HG02759 (cell line): ENCODE measurements at regions not wholly inside any gene's neighbourhood (a gene's known extent, or its start where the extent isn't known, plus 50 kb on each side); places are given as distances from the start of the nearest gene placed in this dataset.

Experiments
- ATAC-seq: cut with Tn5 transposase; IDR thresholded peaks from one replicate; pipeline ENCODE4 v1.9.1; 2021; ENCODE audit warnings: mild to moderate bottlenecking, moderate library complexity; ENCODE audit not compliant: unreplicated experiment

DNA sequence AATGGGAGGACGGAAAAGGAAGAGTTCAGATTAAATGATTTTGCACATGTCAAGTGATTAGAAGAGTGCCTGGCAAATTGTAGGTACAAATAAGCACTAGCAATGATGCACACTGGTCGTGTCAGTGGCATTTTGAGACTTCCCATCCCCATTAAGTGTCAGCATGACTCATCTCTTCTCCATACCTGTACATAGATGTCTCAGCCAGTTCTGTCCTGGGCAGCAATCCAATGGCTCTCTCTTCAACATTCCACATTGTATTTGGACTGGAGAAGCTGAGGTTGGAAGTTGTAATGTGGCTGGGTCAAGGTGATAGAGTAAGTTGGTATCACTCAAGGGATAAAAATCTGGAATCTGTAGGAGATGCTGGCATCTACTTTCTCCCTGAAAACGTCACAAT, 742.7 kb downstream of the VRK1 start:
- ATAC-seq = no peak

DNA sequence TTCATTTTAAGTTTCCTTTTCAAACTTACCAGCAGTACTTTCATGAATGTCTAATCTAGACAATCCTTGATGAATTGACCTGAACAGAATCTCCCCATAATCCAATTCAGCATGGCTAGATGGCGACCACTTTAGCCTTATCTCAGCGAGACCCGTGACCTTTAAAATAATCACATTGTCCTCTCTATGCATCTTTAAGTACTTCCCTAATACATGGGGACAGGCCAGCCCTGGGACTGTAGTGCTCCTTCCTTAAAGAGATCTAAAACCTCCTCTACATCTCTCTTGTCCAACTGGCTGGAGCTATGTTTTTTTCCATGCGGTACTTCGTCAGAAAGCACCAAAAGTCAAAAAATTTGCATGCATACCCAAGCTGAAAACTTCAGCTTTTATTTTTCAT, 746.0 kb downstream of the VRK1 start:
- no peak for ATAC-seq

DNA sequence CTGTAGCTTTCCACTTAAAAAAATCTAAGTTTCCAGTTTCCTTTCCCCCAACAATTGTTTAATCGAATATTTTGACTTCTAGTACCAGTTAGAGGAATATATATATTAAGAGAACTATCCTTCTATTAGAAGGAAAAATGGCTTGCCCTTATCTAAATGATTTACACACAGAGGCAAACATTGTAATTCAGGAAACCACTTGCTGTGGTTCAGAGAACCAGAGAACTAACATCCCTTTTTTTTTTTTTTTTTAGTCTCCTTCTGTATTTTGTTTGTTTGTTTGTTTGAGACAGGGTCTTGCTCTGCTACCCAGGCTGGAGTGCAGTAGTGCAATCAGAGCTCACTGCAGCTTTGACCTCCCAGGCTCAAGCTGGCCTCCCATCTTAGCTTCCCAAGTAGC, 746.6 kb downstream of the VRK1 start:
- ATAC-seq = no peak

DNA sequence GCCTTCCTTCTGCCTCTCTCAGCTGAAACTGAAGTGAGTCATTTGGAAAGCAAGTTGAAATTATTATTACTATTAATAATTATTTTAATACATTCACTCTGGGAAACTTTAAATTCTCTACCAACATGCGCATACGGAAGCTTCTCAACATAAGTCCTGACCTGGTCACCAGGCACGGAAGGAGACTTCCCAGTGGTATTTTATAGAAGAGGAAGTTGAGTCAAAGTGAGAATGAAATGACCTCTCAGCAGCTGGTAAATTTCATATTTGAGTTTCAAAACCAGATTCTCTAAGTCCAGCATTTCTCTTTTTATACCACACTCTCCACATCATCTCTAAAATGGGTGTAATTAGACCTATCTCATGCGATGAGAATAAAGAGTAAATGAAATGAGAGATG, 747.4 kb downstream of the VRK1 start:
- ATAC-seq = no peak

GRCh38 chr14:97546491-97547230, 749.5 kb downstream of the VRK1 start:
- no peak for ATAC-seq

DNA sequence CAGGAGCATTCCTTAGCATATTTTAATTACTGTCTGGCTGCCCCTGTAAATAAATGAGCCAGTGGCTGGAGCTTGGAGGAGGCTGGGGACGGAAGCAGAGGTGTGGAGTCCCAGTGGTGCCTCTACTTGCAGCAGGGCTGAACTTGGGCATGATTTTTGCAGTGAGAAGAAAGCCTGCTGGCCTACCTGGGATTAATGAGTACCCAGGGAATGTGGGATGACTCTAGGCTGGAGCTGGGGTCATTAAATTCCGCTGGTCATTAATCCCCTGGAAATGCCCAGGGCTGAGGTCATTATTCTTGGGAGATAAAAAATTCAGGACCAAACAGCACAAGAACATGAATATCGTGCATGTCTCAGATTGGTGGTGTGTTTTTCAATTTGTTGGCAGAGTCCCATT, 753.3 kb downstream of the VRK1 start:
- no peak for ATAC-seq

DNA sequence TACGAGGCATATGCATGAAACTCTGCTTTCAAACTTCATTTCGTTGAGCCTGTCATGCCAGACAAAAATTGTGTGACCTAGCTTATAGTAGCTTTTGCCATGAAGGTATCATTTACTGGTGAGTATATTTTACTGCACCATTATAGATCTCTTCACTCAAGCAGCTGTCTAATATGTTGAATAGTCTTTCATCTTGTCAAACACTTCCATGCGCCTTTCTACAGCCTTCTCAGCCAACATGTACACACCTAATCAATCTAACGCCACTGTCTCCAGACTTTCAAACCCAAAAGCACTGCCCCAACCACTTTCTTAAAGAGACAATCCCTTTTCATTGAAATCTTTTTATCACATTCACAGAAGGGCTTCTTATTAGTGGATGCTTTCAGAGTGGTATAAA, 757.4 kb downstream of the VRK1 start:
- ATAC-seq = no peak

DNA sequence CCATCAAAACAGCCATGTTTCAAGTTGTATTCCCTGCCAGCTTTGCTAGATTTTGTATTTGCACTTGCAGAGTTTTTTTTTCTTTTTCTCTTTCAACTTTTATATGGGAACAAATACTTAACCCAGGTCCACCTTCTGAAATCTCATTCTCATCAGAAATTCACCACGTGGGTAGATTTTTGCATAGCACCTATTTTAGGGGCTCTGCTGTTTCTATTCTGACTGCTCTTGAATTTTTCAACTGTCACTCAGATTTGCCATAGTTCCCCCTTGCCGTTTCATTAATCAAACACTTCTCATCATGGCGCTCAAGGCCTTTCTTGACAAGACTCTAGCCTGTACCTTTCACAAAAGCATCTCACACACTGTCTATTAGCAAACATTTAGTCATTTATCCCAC, 767.2 kb downstream of the VRK1 start:
- no peak for ATAC-seq

DNA sequence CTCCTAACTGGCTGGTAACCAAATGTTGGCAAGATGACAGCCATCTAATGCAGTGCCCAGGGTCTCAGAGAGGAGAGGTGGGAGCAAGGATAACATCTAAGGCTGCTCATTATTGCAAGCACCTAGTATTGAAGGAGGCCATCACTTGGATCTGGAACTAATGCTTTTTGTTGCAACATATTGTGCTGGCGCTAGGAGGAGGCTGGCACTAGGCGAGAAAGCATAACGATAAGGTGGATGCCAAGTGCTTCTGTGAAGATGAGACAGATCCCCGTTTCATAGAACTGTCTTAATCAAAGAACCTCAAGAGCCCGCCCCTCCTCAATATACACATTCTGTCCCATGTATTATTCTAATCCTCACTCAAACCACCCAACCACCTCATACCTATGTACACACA, 774.0 kb downstream of the VRK1 start:
- no peak for ATAC-seq

DNA sequence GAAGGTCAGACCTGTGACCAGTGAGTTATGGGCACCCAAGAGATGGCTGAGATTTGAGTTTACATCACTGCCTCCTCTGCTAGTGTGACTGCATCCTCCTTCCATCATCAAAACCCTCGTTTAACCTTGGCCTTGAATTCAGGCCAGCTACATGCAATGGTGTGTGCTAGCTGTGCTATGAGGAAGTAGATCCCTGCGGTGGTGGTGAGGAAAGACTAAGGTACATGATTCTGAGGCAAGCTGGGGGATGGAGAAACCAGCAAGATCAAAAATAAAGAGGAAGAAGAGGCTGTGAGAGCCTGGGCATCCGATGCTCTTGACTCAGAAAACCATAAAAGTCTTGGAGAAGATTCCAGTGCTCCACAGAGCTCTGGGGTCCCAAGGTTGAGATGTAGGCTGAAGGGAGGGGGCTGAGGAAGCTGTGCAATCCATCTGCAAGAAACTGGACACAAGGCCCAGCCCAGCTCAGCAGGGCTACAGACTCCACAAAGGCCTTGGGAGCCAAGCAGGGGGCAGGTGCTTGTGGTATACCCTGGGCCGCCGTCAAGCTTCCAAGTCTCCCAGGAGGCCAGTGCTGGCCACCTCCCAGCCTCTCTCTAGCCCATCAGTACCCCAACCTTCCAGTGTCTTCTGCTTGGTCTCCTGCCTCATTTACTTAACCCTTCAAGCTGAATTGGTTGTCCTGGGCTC, 774.8 kb downstream of the VRK1 start:
- ATAC-seq = no peak

DNA sequence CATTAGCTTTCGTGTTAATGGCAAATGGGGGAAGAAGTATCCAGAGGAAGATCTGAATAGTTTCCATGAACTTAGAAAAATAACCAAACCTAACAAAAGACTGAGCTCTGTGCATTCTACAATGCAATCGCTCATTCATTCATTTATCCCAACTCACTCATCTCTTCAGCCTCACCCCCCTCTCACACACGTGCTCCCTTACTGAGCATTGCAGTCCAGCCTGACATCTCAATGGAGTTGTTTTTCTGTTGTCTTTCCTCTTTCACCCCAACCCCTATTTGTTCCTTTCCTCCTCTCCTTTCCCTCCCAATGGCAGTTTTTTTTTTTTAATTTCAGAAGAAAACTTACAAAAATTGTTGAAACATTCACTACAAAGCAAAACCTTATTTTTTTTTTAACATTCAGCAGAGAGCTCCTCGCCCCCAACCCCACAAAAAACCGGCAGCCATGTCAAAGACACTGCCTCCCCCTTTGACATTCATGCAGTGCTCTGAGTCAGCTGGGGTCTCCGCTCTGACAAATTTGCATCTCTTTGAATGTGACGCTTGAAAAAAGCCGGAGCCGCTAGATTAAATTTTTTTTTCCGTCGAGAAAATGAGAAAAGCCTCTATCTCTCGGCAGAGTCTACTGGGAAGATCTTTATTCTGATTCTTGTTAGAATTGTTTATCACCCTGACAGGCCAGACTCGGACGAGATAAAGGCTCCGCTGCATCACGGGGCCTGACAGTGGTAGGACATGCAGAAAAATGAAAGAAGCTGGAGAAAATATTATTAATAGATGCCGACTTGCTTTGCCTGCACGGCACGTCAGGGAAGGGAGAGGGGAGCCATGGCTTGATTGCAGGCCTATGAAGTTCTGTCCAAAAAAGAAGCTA, 775.6 kb downstream of the VRK1 start:
- ATAC-seq = no peak

GRCh38 chr14:97575677-97576076, 778.5 kb downstream of the VRK1 start:
- no peak for ATAC-seq

- no peak for ATAC-seq
Observed at GRCh38 chr14:97578982-97579548, 781.9 kb downstream of the VRK1 start.

DNA sequence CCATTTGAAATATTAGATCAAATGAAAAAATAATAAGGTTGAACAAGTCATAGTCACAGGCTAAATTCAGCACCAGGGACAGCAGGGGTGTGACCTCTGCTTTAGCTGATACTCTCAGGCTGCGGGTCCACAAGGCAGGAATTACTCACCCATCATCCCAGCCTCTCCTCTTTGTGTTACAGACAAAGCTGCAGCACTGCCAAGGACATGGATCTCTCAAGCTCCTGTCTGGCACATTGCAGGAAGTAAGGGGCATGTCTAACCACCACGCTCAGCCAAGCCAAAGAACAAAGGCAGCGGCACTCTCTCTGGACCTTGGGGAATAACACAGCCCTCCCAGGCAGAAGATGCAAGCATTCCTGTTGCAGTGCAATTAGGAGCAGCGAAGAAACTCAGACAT, 783.8 kb downstream of the VRK1 start:
- no peak for ATAC-seq

DNA sequence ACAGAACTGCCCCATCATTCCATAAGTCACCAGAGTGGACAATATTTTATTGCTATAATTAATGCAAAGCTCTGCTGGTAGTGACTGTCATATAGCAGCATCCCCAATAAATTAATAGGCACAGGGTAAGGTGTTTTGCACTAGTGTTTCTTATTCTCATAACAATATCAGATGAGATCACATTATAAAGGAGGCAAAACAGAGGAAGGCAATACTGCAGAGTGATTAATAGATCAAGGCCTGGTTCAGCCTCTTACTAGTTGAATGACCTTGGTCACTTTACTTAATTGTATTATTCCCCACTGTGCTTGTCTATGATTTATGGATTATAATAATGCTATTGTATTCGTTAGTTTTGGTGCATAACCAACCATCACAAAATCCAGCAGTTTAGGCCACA, 784.8 kb downstream of the VRK1 start:
- no peak for ATAC-seq

GRCh38 chr14:97584528-97584927, 787.3 kb downstream of the VRK1 start:
- no peak for ATAC-seq

- no peak for ATAC-seq
Observed at GRCh38 chr14:97592341-97592980, 795.3 kb downstream of the VRK1 start.

GRCh38 chr14:97594306-97594705, 797.1 kb downstream of the VRK1 start:
- ATAC-seq = no peak

- no peak for ATAC-seq
Observed at GRCh38 chr14:97602438-97603117, 805.4 kb downstream of the VRK1 start.

DNA sequence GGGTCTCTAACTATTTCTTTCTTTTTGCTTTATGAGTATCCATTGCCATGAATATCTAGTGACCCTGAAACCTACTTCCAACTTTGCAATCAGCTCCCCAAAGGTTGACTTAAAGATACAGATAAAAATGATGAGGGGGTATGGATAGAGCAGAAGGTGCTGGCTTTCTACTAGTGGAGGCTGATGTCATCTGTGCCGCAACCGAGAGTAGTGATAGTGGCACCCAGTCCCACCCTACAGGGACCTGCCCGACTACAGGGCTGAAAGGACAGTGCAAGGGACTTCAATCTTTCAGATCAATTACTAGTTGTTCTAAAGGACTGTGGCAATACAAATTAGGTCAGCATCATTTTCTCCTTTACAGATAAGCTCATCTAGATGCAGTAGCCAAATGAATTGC, 806.0 kb downstream of the VRK1 start:
- ATAC-seq = no peak
